Activated T-cell treated with anti-CD3 and anti-CD28 coated beads, Interleukin-2, amount 50 U/mL, for 24 hours (primary cell): ENCODE measurements at regions not wholly inside any gene's neighbourhood (a gene's known extent, or its start where the extent isn't known, plus 50 kb on each side); places are given as distances from the start of the nearest gene placed in this dataset.

ENCODE experiments used
- DNase-seq: peaks from one replicate; pipeline ENCODE4 v3.0.0-alpha.2; 2020
- H3K27ac Mint-ChIP-seq: 2 replicates; pipeline ENCODE4 v1.8.0; 2020; ENCODE audit warnings: mild to moderate bottlenecking, mixed read lengths
- H3K27me3 Mint-ChIP-seq: 2 replicates; pipeline ENCODE4 v1.8.0; 2020; ENCODE audit warnings: mixed read lengths
- H3K36me3 Mint-ChIP-seq: 2 replicates; pipeline ENCODE4 v1.8.0; 2020; ENCODE audit warnings: low read depth, mixed read lengths
- H3K4me1 Mint-ChIP-seq: 2 replicates; pipeline ENCODE4 v1.8.0; 2020; ENCODE audit warnings: low read depth, mixed read lengths
- H3K4me3 Mint-ChIP-seq: 2 replicates; pipeline ENCODE4 v1.8.0; 2020; ENCODE audit warnings: mild to moderate bottlenecking, moderate library complexity, mixed read lengths
- H3K9me3 Mint-ChIP-seq: 2 replicates; pipeline ENCODE4 v1.8.0; 2020; ENCODE audit warnings: mixed read lengths

GRCh38 chr5:176711883-176712282, 64.6 kb downstream of the TSPAN17 start:
- Mint-ChIP-seq H3K4me3 (no peak overlapping the region), H3K9me3 (peaks cover 4% of the 10 kb centered on the region), H3K27me3 (peaks cover 46% of the 10 kb centered on the region), H3K27ac (no peak overlapping the region), H3K36me3 (no peaks in the 10 kb centered on the region), H3K4me1 (no peaks in the 10 kb centered on the region)
- DNase-seq: no peak

DNA sequence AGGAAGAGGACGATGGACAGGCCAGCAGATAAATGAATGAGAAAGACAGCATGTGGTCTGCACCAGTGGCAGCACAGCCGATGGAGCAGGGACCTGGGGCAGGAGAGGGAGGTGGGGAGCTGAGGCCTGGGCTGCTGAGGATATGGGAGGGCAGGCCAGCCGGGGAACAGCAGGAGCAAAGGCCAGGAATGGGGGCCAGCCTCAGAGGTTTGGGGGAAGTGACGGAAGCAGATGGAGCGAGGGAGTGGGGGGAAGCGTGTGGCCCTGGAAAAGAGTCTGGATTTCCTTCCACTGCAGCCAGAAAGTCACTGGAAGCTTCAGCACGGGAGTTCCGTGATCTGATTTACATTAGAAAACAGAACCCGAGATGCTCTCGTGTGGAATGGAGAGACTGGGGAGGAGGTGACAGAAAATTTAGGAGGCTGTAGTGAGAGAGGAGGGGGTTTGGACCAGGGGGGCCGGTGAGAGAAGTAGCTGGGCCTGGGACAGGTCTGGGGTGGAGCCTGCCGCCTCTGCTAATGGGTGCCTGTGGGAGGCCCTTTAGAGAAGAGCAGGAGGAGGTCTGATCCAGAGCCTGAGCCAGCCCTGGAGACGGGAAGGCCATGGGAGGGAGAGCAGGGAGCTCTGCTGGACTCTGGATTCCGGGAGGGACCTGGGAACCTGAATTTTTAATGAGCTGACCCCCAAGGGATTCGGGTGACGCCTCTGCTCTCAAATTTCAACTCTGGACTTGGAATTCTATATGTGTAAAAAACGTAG, 65.4 kb downstream of the TSPAN17 start:
- Mint-ChIP-seq H3K27ac (no peak overlapping the region), H3K36me3 (no peaks in the 10 kb centered on the region), H3K27me3 (peaks cover 52% of the 10 kb centered on the region), H3K4me3 (no peak overlapping the region), H3K9me3 (peaks cover 4% of the 10 kb centered on the region), H3K4me1 (no peaks in the 10 kb centered on the region)
- DNase-seq: no peak

DNA sequence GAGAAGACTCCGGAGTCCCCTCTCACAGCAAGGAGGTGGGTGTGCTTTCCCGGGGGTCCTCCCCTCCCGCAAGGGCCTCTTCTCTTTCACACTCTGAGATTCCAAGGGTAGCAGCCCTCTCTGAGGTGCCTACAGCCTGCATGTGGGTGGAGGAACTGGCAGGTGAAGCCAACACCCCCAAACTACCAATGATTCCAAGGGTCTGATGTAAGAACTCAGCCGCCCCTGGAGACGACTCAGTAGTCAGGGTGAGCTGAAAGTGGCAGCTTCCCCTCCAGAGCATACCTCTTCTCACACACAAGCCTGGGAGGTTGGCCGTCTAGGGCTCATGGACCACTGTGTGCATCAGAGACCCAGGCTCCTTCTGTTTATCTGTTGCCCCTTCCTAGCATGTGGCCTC, 66.1 kb downstream of the TSPAN17 start:
- no peaks in the 10 kb centered on the region for H3K4me1 Mint-ChIP-seq
- no peaks in the 10 kb centered on the region for H3K36me3 Mint-ChIP-seq
- no peak overlapping the region for H3K4me3 Mint-ChIP-seq
- peaks cover 4% of the 10 kb centered on the region for H3K9me3 Mint-ChIP-seq
- peaks cover 58% of the 10 kb centered on the region for H3K27me3 Mint-ChIP-seq
- no peak for DNase-seq
- no peak overlapping the region for H3K27ac Mint-ChIP-seq

DNA sequence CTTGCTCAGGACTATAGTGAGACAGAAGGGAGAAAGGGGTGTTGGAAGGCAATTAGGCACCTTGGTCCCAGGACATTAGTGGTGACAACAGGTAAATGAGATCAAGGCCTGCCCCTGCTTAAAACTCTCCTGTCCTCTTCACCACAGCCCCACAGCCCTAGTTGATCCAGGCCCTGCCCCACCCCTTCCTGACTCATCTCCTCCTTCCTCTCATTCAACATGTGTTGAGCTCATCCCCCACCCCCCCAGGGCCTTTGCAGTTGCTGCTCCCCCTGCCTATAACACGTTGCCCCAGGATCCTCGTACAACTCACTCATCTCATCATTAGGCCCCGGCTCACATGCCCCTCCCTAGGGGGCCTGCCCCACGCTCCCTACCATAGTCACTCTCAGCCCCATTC, 66.8 kb downstream of the TSPAN17 start:
- no peak overlapping the region for H3K4me3 Mint-ChIP-seq
- H3K27ac Mint-ChIP-seq: no peak overlapping the region
- no peaks in the 10 kb centered on the region for H3K36me3 Mint-ChIP-seq
- peaks cover 62% of the 10 kb centered on the region for H3K27me3 Mint-ChIP-seq
- H3K4me1 Mint-ChIP-seq: no peaks in the 10 kb centered on the region
- peaks cover 4% of the 10 kb centered on the region for H3K9me3 Mint-ChIP-seq
- no peak for DNase-seq

DNA sequence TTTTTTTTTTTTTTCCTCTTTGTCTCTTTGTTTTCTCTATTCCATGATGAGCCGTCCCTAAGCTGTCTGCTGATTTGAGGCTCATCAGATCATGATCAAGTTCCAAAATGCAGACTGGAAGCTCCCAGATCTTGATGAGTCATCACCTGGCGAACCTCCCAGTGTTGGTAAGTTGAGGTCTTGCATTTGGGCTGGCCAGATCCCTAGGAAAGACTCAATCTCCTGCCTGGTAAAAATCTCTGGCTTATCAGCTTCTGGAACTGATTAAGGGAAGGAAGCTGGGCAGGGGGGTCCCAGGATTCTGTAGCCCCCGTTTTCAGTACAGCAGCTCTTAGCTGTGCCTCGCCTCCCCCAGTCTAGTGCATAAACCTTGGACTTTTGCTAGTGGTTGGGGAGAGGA, 69.0 kb downstream of the TSPAN17 start:
- H3K27ac Mint-ChIP-seq: no peak overlapping the region
- H3K36me3 Mint-ChIP-seq: no peaks in the 10 kb centered on the region
- H3K27me3 Mint-ChIP-seq: peaks cover 66% of the 10 kb centered on the region
- no peak for DNase-seq
- H3K4me1 Mint-ChIP-seq: no peaks in the 10 kb centered on the region
- H3K9me3 Mint-ChIP-seq: peaks cover 4% of the 10 kb centered on the region
- no peak overlapping the region for H3K4me3 Mint-ChIP-seq

DNA sequence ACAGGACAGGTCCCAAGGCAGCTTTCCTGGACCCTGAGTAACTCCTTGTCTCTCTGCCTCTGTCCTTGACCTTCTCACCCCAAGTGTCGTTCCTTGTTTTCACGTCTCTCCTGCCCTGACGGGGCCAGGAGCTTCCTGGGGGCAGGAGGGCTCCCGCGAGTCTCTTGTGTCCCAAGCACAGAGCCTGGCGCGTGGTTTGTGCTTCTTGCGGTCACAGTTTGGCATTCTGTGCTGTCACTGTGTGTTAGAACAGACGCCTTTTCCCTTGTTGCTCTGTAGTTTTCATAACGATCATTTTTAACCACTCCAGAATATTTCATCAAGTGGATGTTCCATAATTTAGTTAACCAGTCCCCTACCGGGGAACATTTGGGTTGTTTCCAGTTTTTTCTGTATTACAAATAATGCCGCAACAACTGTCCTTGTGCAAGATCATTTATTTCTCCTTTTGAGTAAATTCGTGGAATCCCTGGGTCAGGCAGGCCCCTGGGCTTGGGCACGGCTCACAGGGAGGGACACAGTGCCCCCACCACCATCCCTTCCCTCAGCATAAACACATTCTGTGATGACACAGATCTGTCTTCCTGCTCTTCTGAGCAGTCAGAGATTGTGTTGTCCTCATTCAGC, 71.9 kb downstream of the TSPAN17 start:
- Mint-ChIP-seq H3K27ac (no peak overlapping the region), H3K36me3 (no peaks in the 10 kb centered on the region), H3K4me1 (peaks cover 9% of the 10 kb centered on the region), H3K4me3 (no peak overlapping the region), H3K27me3 (peaks cover 61% of the 10 kb centered on the region), H3K9me3 (peaks cover 1% of the 10 kb centered on the region)
- DNase-seq: no peak

DNA sequence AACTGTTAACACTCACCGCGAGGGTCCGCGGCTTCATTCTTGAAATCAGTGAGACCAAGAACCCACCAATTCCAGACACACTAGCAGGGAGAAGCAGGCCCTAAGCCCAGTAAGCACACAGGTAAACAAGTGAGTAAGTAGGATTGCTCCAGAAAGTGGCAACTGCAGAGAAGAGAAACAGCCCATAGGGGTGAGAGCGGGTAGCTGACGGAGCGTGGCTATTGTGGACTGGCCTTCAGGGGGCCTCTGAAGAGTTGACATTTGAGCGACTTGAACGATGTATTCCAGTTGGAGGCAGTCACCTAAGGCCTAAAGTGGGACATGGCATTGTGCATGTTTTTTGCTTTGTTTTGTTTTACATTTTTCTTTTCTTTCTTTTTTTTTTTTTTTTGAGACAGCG, 74.2 kb downstream of the TSPAN17 start:
- H3K4me1 Mint-ChIP-seq: peaks cover 9% of the 10 kb centered on the region
- peaks cover 71% of the 10 kb centered on the region for H3K27me3 Mint-ChIP-seq
- H3K27ac Mint-ChIP-seq: no peak overlapping the region
- no peaks in the 10 kb centered on the region for H3K9me3 Mint-ChIP-seq
- no peak overlapping the region for H3K4me3 Mint-ChIP-seq
- no peaks in the 10 kb centered on the region for H3K36me3 Mint-ChIP-seq
- DNase-seq: no peak

DNA sequence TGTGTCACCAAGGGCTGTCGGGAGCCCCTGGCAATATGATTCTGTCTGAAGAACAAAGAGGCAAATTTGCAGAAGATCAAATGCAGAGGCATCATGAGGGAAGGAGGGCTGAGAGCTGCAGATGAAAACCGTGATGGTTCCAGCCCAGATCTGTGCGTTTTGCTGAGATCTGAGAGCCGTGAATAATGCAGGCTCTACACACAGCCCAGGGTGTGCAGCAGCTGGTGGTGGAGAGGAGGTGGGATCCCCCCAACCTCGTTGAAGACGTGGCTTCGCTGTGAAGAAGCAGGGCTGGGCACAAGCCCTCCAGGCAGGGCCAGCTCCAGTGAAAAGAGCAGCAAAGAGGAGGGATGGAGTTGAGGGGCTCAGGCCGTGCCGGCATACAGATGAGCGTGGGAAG, 75.5 kb downstream of the TSPAN17 start:
- no peak overlapping the region for H3K27ac Mint-ChIP-seq
- peaks cover 9% of the 10 kb centered on the region for H3K4me1 Mint-ChIP-seq
- DNase-seq: no peak

GRCh38 chr5:176723440-176723839, 76.2 kb downstream of the TSPAN17 start:
- Mint-ChIP-seq H3K4me3 (no peak overlapping the region), H3K27ac (no peak overlapping the region), H3K4me1 (peaks cover 9% of the 10 kb centered on the region), H3K36me3 (no peaks in the 10 kb centered on the region), H3K9me3 (no peaks in the 10 kb centered on the region), H3K27me3 (peaks cover 72% of the 10 kb centered on the region)
- no peak for DNase-seq

More for the DNA sequence above, 75.5 kb downstream of the TSPAN17 start:
- peaks cover 72% of the 10 kb centered on the region for H3K27me3 Mint-ChIP-seq
- no peaks in the 10 kb centered on the region for H3K9me3 Mint-ChIP-seq
- no peak overlapping the region for H3K4me3 Mint-ChIP-seq
- H3K36me3 Mint-ChIP-seq: no peaks in the 10 kb centered on the region

- Mint-ChIP-seq H3K36me3 (no peaks in the 10 kb centered on the region), H3K27me3 (peaks cover 67% of the 10 kb centered on the region), H3K4me3 (no peak overlapping the region)
Observed at GRCh38 chr5:176724472-176724871, 77.2 kb downstream of the TSPAN17 start.

DNA sequence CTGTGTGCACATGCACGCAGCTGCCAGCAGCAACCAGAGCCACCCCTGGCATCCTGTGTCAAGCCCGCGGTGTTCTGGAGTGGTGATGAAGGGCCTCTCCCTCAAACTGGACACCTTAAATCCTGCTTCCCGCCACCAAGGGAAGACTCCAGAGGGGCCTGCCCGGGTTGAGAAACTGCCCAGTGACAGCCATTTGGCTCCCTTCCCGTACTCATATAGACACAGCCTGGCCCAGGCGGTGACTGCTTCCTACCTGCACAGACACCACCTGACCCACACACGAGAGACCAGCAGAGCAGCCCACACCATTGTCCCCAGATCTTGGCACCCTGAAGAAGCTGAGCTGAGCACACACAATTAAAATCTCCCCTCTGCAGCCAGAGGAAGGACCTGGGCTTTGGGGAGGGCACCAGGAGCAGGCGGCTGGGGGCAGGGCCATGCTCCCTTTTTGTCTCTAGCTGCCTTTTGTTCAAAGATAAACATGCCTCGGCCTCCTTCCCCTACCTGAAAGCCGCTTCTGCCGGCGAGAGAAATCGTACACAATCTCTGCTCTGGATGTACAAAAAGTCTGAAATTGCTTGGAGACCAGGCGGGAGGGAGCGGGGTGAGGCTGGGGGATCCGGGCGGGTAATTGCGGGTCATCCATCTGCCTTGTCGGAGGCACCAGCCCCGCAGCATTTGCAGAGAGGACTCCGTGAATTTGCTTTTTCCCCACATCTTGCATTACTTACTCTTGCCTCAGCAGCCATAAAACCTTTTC, 78.4 kb downstream of the TSPAN17 start:
- DNase-seq: no peak
- Mint-ChIP-seq H3K36me3 (no peaks in the 10 kb centered on the region), H3K9me3 (no peaks in the 10 kb centered on the region), H3K27ac (no peak overlapping the region), H3K4me1 (peaks cover 9% of the 10 kb centered on the region), H3K27me3 (peaks cover 74% of the 10 kb centered on the region), H3K4me3 (no peak overlapping the region)

More at GRCh38 chr5:176724472-176724871, 77.2 kb downstream of the TSPAN17 start:
- no peaks in the 10 kb centered on the region for H3K9me3 Mint-ChIP-seq
- peaks cover 9% of the 10 kb centered on the region for H3K4me1 Mint-ChIP-seq
- DNase-seq: no peak
- H3K27ac Mint-ChIP-seq: no peak overlapping the region

- H3K27ac Mint-ChIP-seq: no peak overlapping the region
- peaks cover 18% of the 10 kb centered on the region for H3K4me1 Mint-ChIP-seq
- H3K27me3 Mint-ChIP-seq: peaks cover 75% of the 10 kb centered on the region
- no peak for DNase-seq
- no peaks in the 10 kb centered on the region for H3K36me3 Mint-ChIP-seq
- no peak overlapping the region for H3K4me3 Mint-ChIP-seq
- H3K9me3 Mint-ChIP-seq: no peaks in the 10 kb centered on the region
Observed at GRCh38 chr5:176726746-176727527, 79.7 kb downstream of the TSPAN17 start.

DNA sequence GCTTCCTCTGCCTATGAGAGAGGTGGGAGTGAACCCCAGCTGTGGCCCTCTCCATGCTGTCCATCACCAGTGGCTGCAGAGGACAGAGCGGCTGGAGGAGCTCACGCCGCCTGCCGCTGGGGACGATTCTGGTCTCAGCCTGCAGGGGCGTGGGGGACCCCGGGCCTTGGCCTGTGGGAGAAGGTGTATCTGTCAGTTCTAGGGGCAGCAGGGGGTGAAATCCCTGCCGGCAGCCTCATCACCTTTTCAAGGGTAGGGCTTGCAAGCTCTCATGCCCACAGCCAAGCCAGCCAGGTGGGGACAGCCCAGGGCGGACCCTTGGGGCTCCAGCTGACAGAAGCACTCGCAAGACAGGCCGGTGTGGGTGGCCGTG, 80.2 kb downstream of the TSPAN17 start:
- Mint-ChIP-seq H3K9me3 (no peaks in the 10 kb centered on the region), H3K27me3 (peaks cover 75% of the 10 kb centered on the region)

DNA sequence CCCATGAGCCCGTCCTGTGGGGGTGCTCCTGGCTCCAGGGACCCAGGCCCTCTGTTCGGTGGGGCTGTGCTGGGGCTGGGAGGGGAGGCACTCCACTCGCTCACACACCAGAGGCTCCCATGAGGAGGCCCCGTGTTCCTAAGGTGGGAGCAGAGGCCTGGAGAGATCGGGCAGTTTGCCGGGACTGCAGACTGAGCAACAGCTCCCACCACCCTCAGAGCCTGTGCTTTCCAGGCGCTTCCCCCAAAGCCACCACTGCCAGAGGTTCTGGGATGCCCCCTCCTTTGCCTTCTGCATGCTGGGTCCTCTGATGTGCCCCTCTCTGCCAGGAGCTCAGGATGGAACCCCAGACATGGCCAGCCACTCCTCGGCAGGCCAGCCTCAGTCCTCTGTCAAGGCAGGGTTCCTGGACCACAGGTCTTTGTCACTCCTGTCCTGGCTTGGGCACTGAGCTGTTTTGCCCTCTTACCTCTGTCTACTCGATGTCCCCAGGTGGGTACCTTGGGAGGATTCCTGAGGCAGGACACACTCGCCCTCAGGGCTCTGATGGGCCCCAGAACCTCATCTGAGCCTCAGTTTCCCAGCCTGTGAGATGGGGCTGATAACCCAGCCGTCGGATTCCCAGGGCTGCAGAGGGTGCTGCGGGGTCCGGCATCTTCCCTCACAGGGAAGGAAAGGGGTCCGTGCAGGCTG, 80.8 kb downstream of the TSPAN17 start:
- H3K4me1 Mint-ChIP-seq: peaks cover 17% of the 10 kb centered on the region
- DNase-seq: no peak
- H3K27me3 Mint-ChIP-seq: peaks cover 77% of the 10 kb centered on the region
- H3K9me3 Mint-ChIP-seq: no peaks in the 10 kb centered on the region
- no peak overlapping the region for H3K4me3 Mint-ChIP-seq
- H3K36me3 Mint-ChIP-seq: no peaks in the 10 kb centered on the region
- H3K27ac Mint-ChIP-seq: no peak overlapping the region

More for the DNA sequence above, 80.2 kb downstream of the TSPAN17 start:
- peaks cover 21% of the 10 kb centered on the region for H3K4me1 Mint-ChIP-seq
- no peak overlapping the region for H3K27ac Mint-ChIP-seq
- no peaks in the 10 kb centered on the region for H3K36me3 Mint-ChIP-seq
- DNase-seq: no peak
- H3K4me3 Mint-ChIP-seq: no peak overlapping the region
